GM13976 (cell line): ENCODE measurements at regions not wholly inside any gene's neighbourhood (a gene's known extent, or its start where the extent isn't known, plus 50 kb on each side); places are given as distances from the start of the nearest gene placed in this dataset.

Source experiments
- DNase-seq: peaks from one replicate; pipeline ENCODE4 v3.0.0; 2012; ENCODE audit warnings: low spot score
- in situ Hi-C: fragments of 300-500 bp; cut with MboI; formaldehyde crosslinking; loops from one replicate; pipeline ENCODE4 v1.12.0; 2022; ENCODE audit warnings: low sequenced_read_pairs, mixed read lengths, inconsistent platforms; ENCODE audit not compliant: unreplicated experiment
- TF ChIP-seq, protein P1 (sequence below): IDR thresholded peaks from 2 replicates; pipeline ENCODE4 v1.5.1; 2012; ENCODE audit warnings: borderline replicate concordance, mild to moderate bottlenecking; ENCODE audit not compliant: insufficient read depth; ENCODE audit errors: extremely low read depth, missing control alignments, control extremely low read depth

DNA sequence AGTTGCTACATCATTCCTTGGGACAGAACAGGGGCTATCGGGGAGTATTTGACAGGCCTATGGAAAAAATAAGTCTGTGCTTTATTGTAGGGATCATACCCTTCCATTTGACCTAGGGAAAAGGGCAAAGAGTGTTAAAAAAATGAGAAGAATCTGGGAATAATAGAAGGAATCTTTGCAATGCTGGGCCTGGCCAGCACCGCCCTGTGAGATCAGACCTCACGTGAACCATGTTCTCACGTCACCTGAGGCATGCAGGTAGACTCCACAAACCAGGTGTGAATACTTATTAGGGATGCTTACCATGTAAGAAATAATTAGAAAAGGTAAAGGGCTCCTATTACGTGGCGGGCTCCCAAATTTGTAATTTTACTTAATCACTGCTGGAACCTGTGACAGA, 177.5 kb upstream of the GATA6 start:
- DNase-seq, result no peak
- TF ChIP-seq, protein P1, sequence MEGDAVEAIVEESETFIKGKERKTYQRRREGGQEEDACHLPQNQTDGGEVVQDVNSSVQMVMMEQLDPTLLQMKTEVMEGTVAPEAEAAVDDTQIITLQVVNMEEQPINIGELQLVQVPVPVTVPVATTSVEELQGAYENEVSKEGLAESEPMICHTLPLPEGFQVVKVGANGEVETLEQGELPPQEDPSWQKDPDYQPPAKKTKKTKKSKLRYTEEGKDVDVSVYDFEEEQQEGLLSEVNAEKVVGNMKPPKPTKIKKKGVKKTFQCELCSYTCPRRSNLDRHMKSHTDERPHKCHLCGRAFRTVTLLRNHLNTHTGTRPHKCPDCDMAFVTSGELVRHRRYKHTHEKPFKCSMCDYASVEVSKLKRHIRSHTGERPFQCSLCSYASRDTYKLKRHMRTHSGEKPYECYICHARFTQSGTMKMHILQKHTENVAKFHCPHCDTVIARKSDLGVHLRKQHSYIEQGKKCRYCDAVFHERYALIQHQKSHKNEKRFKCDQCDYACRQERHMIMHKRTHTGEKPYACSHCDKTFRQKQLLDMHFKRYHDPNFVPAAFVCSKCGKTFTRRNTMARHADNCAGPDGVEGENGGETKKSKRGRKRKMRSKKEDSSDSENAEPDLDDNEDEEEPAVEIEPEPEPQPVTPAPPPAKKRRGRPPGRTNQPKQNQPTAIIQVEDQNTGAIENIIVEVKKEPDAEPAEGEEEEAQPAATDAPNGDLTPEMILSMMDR, result no peak
- in situ Hi-C loops, result no loop called here

DNA sequence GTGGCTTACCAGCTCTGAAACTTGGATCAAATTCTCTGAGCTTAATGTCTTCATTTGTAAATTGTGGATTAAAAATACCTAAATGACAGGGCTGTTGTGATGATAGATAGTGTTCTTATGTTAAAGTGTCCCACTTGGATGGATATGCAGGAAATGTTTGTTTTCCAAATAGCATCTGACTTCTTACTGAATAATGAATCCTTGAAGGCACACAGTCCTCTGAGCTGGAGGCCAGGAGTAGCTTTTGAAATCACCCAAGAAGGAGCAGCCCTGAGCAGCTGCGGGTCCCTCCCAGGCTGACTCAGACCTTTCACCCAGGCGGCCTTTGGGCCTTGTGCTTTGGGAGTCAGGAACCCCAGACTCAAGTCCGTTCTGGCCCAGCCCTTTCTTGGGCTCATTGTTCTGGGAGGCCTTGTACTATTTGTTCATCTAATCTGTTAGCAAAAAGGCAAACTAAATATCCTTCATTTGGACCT, 173.0 kb upstream of the GATA6 start:
- in situ Hi-C loops, result no loop called here
- TF ChIP-seq, protein P1, result no peak
- DNase-seq, result no peak

DNA sequence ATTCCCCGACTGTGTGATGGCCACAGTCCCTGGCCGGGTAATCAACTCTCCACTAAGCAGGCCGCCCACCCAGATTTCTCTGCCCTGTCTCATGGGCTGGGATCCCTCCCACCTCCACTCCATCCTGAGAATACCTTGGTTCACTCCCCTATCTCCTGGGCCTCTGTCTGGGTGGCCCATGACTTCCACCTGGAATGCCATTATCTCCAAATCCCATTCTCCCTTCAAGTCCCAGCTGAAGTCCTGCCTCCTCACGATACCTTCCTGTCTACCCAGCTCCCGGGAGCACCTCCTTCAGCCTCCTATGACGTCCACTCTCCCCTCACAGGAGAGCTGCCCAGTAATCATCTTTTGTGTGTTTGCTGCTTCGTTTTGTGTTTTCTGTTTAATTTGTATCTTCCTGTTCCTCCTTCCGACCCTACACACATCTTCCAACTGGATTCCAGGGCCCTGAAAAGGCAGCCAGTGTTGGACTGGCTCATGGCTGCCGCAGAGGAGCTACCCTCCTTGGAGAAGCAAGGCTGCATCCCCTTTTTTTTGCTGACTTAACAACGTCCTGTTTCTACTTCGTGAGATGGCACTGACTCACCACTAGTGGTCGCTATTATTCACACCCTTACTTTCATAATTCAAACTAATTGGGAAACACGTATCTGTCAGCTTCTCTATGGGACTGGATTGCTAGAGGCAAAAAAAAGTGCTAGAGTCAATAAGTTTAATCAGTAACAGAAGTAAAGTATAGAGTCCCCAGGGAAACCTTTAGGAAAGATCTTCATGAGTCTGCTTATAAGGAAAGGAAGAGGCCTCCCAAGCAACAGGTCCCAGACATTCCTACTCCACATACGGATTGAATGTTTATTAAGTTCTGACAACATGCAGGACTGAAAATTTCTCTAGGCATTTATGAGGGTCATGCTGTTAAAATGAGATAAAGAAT, 171.9 kb upstream of the GATA6 start:
- TF ChIP-seq, protein P1, result peak; percentile 73
- in situ Hi-C loops, result no loop called here
- DNase-seq, result peak; percentile 71

DNA sequence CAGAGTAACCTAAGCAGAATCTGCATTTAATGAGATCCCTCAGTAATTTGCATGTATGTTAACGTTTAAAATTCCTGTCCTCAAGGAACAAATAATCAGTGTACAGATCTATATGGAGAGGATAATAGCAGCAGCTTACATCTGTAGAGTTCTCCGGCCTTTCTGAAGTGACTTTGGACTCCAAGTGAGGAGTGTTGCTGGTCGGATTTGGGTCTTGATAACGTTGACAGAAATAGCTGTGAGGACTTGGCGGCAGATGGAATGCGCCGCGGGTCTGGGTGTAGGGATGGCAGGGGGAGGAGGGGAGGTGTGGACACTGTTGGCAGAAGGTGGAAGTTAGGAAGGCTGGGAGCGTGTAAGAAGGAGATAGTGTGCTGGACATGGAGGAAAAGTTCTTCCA, 170.9 kb upstream of the GATA6 start:
- in situ Hi-C loops, result no loop called here
- TF ChIP-seq, protein P1, result no peak
- no peak for DNase-seq

DNA sequence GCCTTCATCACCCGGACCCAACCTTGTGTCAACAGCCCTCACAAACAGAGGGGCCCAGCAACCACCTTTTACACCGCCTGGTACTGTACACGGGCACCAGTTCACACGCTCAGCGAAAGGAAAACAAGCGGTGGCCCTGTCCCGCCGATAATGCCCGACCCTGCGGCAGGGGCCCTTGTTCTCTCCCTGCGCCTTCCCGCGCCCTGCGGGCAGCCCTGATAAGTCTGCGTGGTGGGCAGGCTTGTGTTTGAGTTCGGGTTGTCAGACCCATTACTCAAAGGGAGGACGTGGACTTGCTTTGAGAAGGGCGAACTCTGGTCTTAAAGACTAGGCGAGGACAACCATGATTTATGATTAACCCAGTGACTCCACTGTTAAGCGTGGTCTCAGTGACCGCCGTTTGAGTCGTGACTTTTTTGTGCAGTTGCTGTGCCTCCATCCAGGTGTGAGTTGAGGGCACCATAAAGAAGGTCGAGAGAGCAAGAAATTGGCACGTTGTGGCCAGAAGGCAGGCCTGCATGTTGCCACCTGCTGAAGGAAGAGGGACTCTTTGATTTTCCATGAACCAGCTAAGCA, 167.4 kb upstream of the GATA6 start:
- in situ Hi-C loops, result no loop called here
- DNase-seq, result no peak
- TF ChIP-seq, protein P1, result no peak

DNA sequence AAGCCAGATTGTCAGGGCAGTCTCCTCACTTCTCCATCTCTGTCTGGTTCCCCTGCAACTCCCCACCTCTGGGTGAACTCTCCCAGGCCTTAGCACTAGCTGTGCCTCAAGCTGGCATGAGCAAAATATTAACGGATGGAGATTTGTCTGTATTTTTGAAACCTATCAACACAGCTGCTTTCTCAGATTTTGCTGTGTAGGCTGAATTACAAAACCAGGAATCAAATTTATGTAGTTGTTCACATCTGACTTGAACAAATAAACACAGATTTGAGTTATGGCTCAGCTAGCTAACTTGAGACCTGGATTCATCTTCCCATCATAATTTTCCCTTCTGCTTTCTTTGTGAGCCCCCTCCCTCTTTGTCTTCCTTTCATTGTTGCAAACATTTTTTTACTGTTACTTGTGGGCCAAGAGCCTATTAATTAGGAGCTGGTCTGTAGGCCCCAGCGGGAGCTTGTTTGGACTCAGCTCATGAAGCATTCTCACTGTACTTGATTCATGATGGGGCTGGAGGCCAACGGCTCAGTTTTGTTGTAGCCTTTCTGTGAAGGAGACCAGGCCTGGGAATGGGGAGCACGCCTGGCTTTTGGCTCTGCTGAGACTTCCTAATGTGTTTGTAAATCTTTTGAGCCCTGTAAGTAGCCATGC, 164.1 kb upstream of the GATA6 start:
- in situ Hi-C loops, result no loop called here
- TF ChIP-seq, protein P1, result no peak
- DNase-seq, result no peak
